WTC11 (cell line): ENCODE measurements at regions not wholly inside any gene's neighbourhood (a gene's known extent, or its start where the extent isn't known, plus 50 kb on each side); places are given as distances from the start of the nearest gene placed in this dataset.

Experiments used
- SP1 ChIP-seq: sonication (generic); formaldehyde crosslinking; conservative IDR thresholded peaks from 2 replicates; pipeline ENCODE4 v1.8.1; 2022; ENCODE audit warnings: missing genetic modification reagents
- ZNF263 ChIP-seq: sonication (generic); formaldehyde crosslinking; IDR thresholded peaks from 2 replicates; pipeline ENCODE4 v1.8.1; 2022; ENCODE audit warnings: low read depth, mild to moderate bottlenecking, moderate library complexity, missing genetic modification reagents
- TF ChIP-seq, protein P1 (sequence below): fragments of 200-600 bp; IDR thresholded peaks from 2 replicates; pipeline ENCODE4 v1.8.0; 2022; ENCODE audit warnings: antibody characterized with exemption
- TF ChIP-seq, protein P2 (sequence below): fragments of 250-450 bp; sonication (Bioruptor Pico); conservative IDR thresholded peaks from 2 replicates; pipeline ENCODE4 v1.9.0; 2021; ENCODE audit warnings: mild to moderate bottlenecking
- TF ChIP-seq, protein P3 (sequence below): fragments of 250-450 bp; sonication (Bioruptor Pico); IDR thresholded peaks from 2 replicates; pipeline ENCODE4 v1.9.0; 2021; ENCODE audit warnings: moderate library complexity, mild to moderate bottlenecking, inconsistent platforms, borderline replicate concordance
- TF ChIP-seq, protein P4 (sequence below): fragments of 250-450 bp; sonication (Bioruptor Pico); IDR thresholded peaks from 2 replicates; pipeline ENCODE4 v1.9.0; 2021; ENCODE audit warnings: mild to moderate bottlenecking

DNA sequence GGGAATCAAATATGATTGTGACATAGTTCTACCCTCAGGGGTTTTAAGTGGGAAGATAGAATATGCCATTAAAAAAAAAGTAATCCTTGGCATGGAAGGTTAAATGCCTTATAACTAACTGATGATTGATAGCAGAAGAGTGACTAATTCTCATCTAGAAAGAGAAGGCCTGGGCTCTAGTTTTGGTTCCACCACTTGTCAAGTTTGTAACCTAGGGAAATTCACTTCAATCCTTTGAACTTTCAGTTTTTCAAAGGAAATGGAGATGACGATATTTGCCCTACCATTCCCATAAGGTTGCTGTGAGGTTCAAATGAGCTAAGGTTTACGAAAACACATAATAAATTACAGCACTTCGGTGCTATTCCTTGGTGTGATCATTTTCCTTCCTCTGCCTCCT lies 88.5 kb downstream of the GPR88 start:
- TF ChIP-seq SP1 (CRISPR knock-in tag) (no peak), ZNF263 (CRISPR knock-in tag) (no peak)
- TF ChIP-seq, protein P1, sequence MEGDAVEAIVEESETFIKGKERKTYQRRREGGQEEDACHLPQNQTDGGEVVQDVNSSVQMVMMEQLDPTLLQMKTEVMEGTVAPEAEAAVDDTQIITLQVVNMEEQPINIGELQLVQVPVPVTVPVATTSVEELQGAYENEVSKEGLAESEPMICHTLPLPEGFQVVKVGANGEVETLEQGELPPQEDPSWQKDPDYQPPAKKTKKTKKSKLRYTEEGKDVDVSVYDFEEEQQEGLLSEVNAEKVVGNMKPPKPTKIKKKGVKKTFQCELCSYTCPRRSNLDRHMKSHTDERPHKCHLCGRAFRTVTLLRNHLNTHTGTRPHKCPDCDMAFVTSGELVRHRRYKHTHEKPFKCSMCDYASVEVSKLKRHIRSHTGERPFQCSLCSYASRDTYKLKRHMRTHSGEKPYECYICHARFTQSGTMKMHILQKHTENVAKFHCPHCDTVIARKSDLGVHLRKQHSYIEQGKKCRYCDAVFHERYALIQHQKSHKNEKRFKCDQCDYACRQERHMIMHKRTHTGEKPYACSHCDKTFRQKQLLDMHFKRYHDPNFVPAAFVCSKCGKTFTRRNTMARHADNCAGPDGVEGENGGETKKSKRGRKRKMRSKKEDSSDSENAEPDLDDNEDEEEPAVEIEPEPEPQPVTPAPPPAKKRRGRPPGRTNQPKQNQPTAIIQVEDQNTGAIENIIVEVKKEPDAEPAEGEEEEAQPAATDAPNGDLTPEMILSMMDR, result no peak
- TF ChIP-seq, protein P2, sequence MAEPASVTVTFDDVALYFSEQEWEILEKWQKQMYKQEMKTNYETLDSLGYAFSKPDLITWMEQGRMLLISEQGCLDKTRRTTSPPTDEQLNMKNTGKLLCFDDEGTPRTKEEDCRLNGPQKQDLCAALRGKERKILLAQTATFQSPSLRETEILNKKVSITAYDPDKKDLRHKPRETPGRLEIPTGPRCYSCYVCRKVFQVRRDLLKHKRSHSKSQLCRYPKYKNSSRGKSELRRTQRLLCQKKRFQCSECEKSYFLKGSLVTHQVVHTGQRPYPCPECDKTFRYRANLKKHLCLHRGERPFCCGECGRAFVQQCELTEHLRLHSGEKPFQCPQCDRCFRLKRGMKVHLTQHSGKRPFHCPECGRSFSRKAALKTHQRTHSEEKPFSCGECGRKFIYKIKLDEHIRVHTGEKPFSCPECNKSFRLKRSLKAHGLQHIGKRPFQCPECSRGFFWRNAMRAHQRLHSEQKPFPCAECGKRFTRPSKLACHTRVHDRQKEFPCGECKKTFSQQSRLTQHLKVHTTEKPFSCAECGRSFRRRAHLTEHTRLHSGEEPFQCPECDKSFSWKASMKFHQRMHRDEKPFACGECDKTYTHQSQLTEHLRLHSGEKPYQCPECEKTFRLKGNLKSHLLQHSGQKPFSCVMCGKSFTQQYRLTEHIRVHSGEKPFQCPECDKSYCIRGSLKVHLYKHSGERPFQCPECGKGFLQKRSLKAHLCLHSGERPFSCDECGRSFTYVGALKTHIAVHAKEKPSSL (CRISPR knock-in tag), result no peak
- TF ChIP-seq, protein P3, sequence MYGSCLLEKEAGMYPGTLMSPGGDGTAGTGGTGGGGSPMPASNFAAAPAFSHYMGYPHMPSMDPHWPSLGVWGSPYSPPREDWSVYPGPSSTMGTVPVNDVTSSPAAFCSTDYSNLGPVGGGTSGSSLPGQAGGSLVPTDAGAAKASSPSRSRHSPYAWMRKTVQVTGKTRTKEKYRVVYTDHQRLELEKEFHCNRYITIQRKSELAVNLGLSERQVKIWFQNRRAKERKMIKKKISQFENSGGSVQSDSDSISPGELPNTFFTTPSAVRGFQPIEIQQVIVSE (CRISPR knock-in tag), result no peak
- TF ChIP-seq, protein P4, sequence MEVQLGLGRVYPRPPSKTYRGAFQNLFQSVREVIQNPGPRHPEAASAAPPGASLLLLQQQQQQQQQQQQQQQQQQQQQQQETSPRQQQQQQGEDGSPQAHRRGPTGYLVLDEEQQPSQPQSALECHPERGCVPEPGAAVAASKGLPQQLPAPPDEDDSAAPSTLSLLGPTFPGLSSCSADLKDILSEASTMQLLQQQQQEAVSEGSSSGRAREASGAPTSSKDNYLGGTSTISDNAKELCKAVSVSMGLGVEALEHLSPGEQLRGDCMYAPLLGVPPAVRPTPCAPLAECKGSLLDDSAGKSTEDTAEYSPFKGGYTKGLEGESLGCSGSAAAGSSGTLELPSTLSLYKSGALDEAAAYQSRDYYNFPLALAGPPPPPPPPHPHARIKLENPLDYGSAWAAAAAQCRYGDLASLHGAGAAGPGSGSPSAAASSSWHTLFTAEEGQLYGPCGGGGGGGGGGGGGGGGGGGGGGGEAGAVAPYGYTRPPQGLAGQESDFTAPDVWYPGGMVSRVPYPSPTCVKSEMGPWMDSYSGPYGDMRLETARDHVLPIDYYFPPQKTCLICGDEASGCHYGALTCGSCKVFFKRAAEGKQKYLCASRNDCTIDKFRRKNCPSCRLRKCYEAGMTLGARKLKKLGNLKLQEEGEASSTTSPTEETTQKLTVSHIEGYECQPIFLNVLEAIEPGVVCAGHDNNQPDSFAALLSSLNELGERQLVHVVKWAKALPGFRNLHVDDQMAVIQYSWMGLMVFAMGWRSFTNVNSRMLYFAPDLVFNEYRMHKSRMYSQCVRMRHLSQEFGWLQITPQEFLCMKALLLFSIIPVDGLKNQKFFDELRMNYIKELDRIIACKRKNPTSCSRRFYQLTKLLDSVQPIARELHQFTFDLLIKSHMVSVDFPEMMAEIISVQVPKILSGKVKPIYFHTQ (CRISPR knock-in tag), result no peak
